ENCODE measurements at regions not wholly inside any gene's neighbourhood (a gene's known extent, or its start where the extent isn't known, plus 50 kb on each side); places are given as distances from the start of the nearest gene placed in this dataset.

- no peak for DNase-seq (ENCODE audit: low spot score in 2 of 2)
- TF ChIP-seq POLR2A (IDR thresholded peaks at IDR 0.05) (no peak), POLR2AphosphoS5 (IDR thresholded peaks at IDR 0.05) (no peak)
- Histone ChIP-seq H3K36me3 (no peaks in the 10 kb centered on the region), H3K4me3 (no peak overlapping the region), H3K27me3 (peaks cover 0 to 25% of the 10 kb centered on the region in 2 donors), H3K27ac (no peak overlapping the region), H3K4me1 (no peaks in the 10 kb centered on the region), H3K9me3 (no peaks in the 10 kb centered on the region)
- intact Hi-C loops (cut with DNase I; ENCODE audit: low total_unique reads): no loop called here
Observed at GRCh38 chrX:30967516-30967915, 78.5 kb upstream of the TAB3 start.

GRCh38 chrX:30965767-30966166 lies 76.7 kb upstream of the TAB3 start:
- Histone ChIP-seq H3K4me1 (no peaks in the 10 kb centered on the region), H3K27me3 (peaks cover 0 to 24% of the 10 kb centered on the region in 2 donors), H3K4me3 (no peak overlapping the region), H3K9me3 (no peaks in the 10 kb centered on the region), H3K27ac (no peak overlapping the region), H3K36me3 (no peaks in the 10 kb centered on the region)
- no peak for TF ChIP-seq CTCF (IDR thresholded peaks at IDR 0.05)
- no peak for TF ChIP-seq POLR2AphosphoS5 (IDR thresholded peaks at IDR 0.05)
- no peak for TF ChIP-seq POLR2A (IDR thresholded peaks at IDR 0.05)
- DNase-seq (ENCODE audit: low spot score in 2 of 2): no peak
- intact Hi-C loops (cut with DNase I; ENCODE audit: low total_unique reads): no loop called here

- Histone ChIP-seq H3K27me3 (peaks cover 0 to 16% of the 10 kb centered on the region in 2 donors), H3K36me3 (no peaks in the 10 kb centered on the region), H3K9me3 (no peaks in the 10 kb centered on the region), H3K27ac (no peak overlapping the region), H3K4me3 (no peak overlapping the region), H3K4me1 (no peaks in the 10 kb centered on the region)
- no peak for DNase-seq (ENCODE audit: low spot score in 2 of 2)
- TF ChIP-seq CTCF (IDR thresholded peaks at IDR 0.05) (no peak), POLR2A (IDR thresholded peaks at IDR 0.05) (no peak), POLR2AphosphoS5 (IDR thresholded peaks at IDR 0.05) (no peak)
- intact Hi-C loops (cut with DNase I; ENCODE audit: low total_unique reads): no loop called here
Observed at GRCh38 chrX:30961387-30962174, 72.5 kb upstream of the TAB3 start.

GRCh38 chrX:30957753-30958152 lies 68.7 kb upstream of the TAB3 start:
- DNase-seq (ENCODE audit: low spot score in 2 of 2): peak in 1 of 2 donors; percentile 35
- no peak overlapping the region for H3K27ac ChIP-seq
- H3K4me3 ChIP-seq: no peak overlapping the region
- intact Hi-C loops (cut with DNase I; ENCODE audit: low total_unique reads): no loop called here
- peaks cover 0 to 9% of the 10 kb centered on the region in 2 donors for H3K27me3 ChIP-seq
- TF ChIP-seq POLR2A (IDR thresholded peaks at IDR 0.05) (no peak), CTCF (IDR thresholded peaks at IDR 0.05) (no peak), POLR2AphosphoS5 (IDR thresholded peaks at IDR 0.05) (no peak)
- H3K4me1 ChIP-seq: no peaks in the 10 kb centered on the region
- no peaks in the 10 kb centered on the region for H3K9me3 ChIP-seq
- no peaks in the 10 kb centered on the region for H3K36me3 ChIP-seq

GRCh38 chrX:30955687-30956086 lies 66.6 kb upstream of the TAB3 start:
- Histone ChIP-seq H3K4me3 (no peak overlapping the region), H3K27ac (no peak overlapping the region), H3K4me1 (no peaks in the 10 kb centered on the region), H3K36me3 (no peaks in the 10 kb centered on the region), H3K27me3 (peaks cover 0 to 6% of the 10 kb centered on the region in 2 donors), H3K9me3 (no peaks in the 10 kb centered on the region)
- TF ChIP-seq CTCF (IDR thresholded peaks at IDR 0.05): no peak
- no peak for TF ChIP-seq POLR2AphosphoS5 (IDR thresholded peaks at IDR 0.05)
- no peak for TF ChIP-seq POLR2A (IDR thresholded peaks at IDR 0.05)
- intact Hi-C loops (cut with DNase I; ENCODE audit: low total_unique reads): no loop called here
- DNase-seq (ENCODE audit: low spot score in 2 of 2): no peak
